SJCRH30 (cell line): ENCODE measurements at regions not wholly inside any gene's neighbourhood (a gene's known extent, or its start where the extent isn't known, plus 50 kb on each side); places are given as distances from the start of the nearest gene placed in this dataset.
"Not testable (repeated sequence)": the region's sequence is repeated elsewhere in the genome, so short reads cannot be mapped to it uniquely, and the experiment has no call there.

Experiments
- DNase-seq, 2 experiments: peaks; one replicate each; pipeline ENCODE4 v3.0.0-alpha.2; 2015 to 2020
- H3K27ac ChIP-seq: fragments of 250-450 bp; sonication (Bioruptor Pico); 2 replicates; pipeline ENCODE4 v1.5.1; 2020; ENCODE audit warnings: mild to moderate bottlenecking, moderate library complexity
- H3K27me3 ChIP-seq: fragments of 250-450 bp; sonication (Bioruptor Pico); 2 replicates; pipeline ENCODE4 v1.5.1; 2020; ENCODE audit warnings: mild to moderate bottlenecking, moderate library complexity
- H3K36me3 ChIP-seq: fragments of 250-450 bp; sonication (Bioruptor Pico); 2 replicates; pipeline ENCODE4 v1.5.1; 2020; ENCODE audit warnings: mild to moderate bottlenecking, moderate library complexity
- H3K4me1 ChIP-seq: fragments of 250-450 bp; sonication (Bioruptor Pico); 2 replicates; pipeline ENCODE4 v1.5.1; 2020; ENCODE audit warnings: mild to moderate bottlenecking, moderate library complexity
- H3K4me3 ChIP-seq: fragments of 250-450 bp; sonication (Bioruptor Pico); 2 replicates; pipeline ENCODE4 v1.5.1; 2020; ENCODE audit warnings: mild to moderate bottlenecking, moderate library complexity
- H3K9me3 ChIP-seq: fragments of 250-450 bp; sonication (Bioruptor Pico); replicated peaks from 2 replicates; pipeline ENCODE4 v1.5.1; 2020; ENCODE audit warnings: mild to moderate bottlenecking, moderate library complexity

DNA sequence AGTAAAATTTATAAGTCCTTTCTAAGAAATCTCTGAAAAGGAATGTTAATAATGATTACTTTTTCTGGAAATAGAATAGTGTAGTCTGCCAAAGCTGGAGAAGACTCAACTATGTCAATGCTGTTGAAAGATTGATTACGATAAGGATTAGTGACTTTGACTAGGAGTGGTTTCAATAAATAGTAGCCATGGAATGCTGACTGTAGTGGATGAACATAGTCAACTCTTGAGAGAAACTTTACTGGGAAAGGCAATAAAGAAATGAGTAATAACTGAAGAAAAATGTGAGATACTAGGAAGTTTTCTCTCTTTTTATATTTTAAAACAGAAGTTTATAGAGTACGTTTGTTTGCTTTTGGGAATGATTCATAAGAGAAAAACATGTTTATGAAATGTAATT is 105.0 kb upstream of the CDK13 start:
- H3K4me1 ChIP-seq, result no peaks in the 10 kb centered on the region
- no peaks in the 10 kb centered on the region for H3K27me3 ChIP-seq
- H3K9me3 ChIP-seq, result no peaks in the 10 kb centered on the region
- DNase-seq, result no peak
- H3K27ac ChIP-seq, result no peak overlapping the region
- H3K36me3 ChIP-seq, result no peaks in the 10 kb centered on the region
- no peak overlapping the region for H3K4me3 ChIP-seq

DNA sequence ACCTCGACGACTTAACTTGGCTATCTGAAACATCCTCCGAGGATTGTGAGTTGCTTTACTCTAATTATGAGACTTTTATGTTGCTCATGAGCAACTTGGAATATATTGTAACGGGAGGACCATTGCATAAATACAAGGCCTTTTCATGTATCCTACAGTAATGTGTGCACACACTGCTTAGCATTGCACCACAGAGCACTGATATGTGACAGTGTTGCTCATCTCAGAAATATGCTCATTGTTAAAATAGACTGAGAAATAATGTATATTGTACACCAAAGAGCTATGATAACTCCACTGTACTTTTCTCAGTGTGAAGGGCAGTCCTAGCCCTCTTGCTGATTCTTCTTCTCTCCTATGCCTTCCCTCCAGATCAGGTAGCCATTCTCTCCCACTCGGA is 102.8 kb upstream of the CDK13 start:
- H3K4me3 ChIP-seq, result no peak overlapping the region
- H3K27me3 ChIP-seq, result no peaks in the 10 kb centered on the region
- no peaks in the 10 kb centered on the region for H3K4me1 ChIP-seq
- DNase-seq, result no peak
- no peak overlapping the region for H3K27ac ChIP-seq
- no peaks in the 10 kb centered on the region for H3K36me3 ChIP-seq
- H3K9me3 ChIP-seq, result no peaks in the 10 kb centered on the region

DNA sequence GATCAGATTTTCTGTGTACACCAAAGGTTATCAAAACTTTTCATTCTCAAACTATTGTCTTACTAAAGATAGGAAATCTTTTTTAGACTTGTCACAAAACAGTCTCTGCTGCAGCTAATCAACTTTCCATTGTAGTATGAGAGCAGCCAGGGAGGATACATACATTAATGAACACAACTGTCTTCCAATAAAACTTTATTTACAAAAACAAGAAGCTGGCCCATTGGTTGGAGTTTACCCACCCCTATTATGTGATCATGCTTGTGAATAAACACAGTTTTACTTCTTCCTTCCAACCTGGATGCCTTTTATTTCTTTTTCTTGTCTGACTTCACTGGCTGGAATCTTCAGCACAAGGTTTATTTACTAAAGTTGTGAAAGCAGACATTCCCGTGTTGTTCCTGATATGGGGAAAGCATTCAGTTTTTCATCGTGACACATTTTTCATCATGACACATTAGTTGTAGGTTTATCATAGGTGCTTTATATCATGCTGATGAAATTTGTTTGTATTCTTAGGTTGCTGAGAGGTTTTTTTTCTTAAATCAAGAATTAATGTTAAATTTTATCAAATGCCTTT is 98.5 kb upstream of the CDK13 start:
- Histone ChIP-seq H3K4me3 (no peak overlapping the region), H3K36me3 (no peaks in the 10 kb centered on the region), H3K9me3 (no peaks in the 10 kb centered on the region), H3K27ac (no peak overlapping the region), H3K4me1 (no peaks in the 10 kb centered on the region), H3K27me3 (no peaks in the 10 kb centered on the region)
- no peak for DNase-seq

DNA sequence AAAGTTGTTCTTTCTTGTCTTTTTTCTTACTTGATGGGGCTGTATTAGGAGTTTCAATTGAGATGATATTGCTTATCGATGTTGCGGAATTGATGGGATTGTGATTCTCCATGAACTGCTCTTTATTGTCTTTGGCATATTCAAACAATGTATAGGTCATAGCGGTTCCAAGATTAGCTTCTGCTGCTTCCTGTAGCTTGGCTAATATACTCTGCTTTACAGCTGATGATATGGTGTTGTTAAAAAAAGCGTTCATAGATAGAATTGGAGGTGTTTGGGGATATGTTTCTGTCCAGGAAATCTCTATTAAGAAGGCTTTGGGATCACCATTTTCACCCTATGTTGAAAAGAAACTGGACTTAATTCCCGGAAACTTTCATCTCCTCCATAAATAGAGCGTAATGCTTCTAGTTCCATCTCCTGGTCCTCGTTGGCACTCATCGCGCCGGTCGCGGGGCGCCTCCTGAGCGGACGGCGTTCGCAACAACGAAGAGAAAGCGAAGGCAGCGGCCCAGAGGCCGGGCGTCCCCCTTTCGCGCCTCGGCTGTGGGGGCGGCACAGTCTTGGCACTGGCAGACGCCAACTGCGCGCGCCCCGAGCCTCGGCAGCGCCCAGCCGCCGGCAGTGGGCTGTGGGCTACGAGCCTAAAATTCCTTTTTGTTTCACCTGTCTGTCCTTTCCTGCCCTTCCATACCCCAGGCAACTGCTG is 95.3 kb upstream of the CDK13 start:
- not testable (repeated sequence) for H3K27ac ChIP-seq, H3K27me3 ChIP-seq, H3K4me1 ChIP-seq, H3K36me3 ChIP-seq, DNase-seq, H3K4me3 ChIP-seq, H3K9me3 ChIP-seq

DNA sequence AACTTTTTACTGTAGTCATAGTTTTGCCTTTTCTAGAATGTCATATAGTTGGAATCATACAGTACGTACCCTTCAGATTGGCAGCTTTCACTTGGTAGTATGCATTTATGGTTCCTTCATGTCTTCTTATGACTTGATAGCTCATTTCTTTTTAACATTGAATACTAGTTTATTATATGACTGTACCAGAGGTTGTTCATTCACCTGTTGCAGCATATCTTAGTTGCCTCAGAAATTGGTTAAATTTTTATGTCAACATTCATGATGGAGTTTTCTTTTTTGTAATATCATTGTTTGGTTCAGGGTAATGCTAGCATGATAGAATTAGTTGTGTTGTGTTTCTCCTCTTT is 94.8 kb upstream of the CDK13 start:
- H3K4me1 ChIP-seq, result no peaks in the 10 kb centered on the region
- H3K27me3 ChIP-seq, result no peaks in the 10 kb centered on the region
- no peak for DNase-seq
- no peaks in the 10 kb centered on the region for H3K9me3 ChIP-seq
- H3K36me3 ChIP-seq, result no peaks in the 10 kb centered on the region
- no peak overlapping the region for H3K27ac ChIP-seq
- H3K4me3 ChIP-seq, result no peak overlapping the region

DNA sequence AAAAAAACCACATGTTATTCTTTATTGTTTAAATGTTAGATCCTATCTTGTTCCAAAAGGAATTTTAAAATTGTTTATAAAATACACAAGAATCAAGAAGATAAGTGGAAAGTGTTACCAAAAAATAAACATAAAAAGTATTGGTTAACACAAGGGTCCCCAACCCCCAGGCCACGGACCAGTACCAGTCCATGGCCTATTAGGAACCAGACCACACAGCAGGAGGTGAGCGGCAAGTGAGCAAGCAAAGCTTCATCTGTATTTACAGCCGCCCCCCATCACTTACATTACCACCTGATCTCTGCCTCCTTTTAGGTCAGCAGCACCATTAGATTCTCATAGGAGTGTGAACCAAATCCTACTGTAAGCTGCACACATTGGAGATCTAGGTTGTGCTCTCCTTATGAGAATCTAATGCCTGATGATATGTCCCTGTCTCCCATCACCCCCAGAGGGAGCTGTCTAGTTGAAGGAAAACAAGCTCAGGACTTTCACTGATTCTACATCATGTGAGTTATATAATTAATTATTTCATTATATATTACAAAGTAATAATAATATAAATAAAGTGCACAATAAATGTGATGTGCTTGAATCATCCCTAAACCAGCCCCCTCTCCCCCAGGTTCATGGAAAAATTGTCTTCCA is 86.3 kb upstream of the CDK13 start:
- not testable (repeated sequence) for H3K4me1 ChIP-seq, H3K4me3 ChIP-seq, H3K27ac ChIP-seq, H3K36me3 ChIP-seq, H3K27me3 ChIP-seq, H3K9me3 ChIP-seq
- DNase-seq, result peak; percentile 22 to 35

DNA sequence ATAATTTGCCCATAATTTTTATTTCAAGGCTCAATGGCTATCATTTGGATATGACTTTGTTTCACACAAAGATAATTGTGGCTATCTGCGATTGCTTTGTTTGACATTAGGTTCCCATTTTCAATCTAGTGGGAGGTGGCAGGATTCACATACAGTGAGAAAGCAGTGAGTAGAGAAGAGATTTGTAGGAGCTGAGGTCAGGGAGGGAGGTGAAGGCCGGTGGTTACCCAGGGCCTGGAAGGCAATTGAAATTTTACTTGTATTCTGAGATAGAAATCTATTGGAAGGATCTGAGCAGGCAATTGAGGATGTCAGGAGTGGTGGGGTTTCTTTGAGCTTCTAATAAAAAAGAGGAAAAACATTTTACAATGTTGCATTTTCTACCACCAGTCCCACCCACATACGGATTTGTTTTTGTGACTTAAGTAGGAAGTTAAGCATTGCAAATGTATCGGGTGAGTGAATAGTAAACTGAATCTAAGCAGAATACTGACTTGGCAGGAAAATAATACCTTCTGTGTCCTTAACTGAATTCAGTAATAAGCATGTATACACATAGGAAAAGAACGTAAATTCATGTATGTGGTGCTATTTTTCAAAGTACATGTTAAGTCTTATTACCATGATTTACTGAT is 80.1 kb upstream of the CDK13 start:
- H3K36me3 ChIP-seq, H3K27me3 ChIP-seq, DNase-seq, H3K27ac ChIP-seq, H3K9me3 ChIP-seq, H3K4me1 ChIP-seq, H3K4me3 ChIP-seq: not testable (repeated sequence)

DNA sequence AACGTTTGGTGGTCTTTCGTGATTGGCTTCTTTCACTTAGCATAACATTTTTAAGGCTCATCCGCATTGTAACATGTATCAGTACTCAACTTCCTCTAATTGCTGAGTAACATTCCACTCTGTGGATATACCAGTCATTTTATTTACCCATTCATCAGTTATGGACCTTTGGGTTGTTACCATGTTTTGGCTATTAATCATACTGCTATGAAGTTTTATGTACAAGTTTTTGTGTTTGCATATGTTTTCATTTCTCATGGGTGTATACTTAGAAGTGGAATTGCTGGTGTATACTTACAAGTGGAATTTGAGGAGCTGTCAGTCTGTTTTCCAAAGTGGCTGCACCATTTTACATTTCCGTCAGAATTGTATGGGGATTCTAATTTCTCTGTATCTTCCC is 78.4 kb upstream of the CDK13 start:
- H3K27ac ChIP-seq, H3K9me3 ChIP-seq, H3K4me1 ChIP-seq, H3K36me3 ChIP-seq, DNase-seq, H3K4me3 ChIP-seq, H3K27me3 ChIP-seq: not testable (repeated sequence)

DNA sequence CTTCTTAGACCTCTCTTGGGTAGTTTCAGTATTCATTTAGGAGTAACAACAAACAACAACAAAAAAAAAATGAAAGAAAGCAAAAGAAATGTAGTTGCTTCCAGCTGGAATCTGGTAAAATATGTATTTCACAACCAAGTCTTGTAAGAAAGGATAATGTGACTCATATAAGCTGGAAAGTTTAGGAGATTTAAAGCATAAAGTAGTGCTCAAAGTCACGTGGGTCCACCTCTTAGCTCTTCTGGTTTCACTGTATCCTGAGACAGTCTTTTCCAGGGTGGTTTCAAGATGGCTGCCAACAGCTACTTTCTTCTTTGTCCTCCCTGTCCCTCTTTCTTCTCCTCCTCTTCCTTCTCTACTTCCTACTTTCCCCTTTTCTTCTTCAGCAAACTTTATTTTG is 69.5 kb upstream of the CDK13 start:
- Histone ChIP-seq H3K27ac (no peak overlapping the region), H3K27me3 (no peaks in the 10 kb centered on the region), H3K9me3 (peaks cover 12% of the 10 kb centered on the region; the same call in 1 of the 2 replicates), H3K4me1 (no peaks in the 10 kb centered on the region), H3K36me3 (no peaks in the 10 kb centered on the region), H3K4me3 (no peak overlapping the region)
- DNase-seq, result no peak

DNA sequence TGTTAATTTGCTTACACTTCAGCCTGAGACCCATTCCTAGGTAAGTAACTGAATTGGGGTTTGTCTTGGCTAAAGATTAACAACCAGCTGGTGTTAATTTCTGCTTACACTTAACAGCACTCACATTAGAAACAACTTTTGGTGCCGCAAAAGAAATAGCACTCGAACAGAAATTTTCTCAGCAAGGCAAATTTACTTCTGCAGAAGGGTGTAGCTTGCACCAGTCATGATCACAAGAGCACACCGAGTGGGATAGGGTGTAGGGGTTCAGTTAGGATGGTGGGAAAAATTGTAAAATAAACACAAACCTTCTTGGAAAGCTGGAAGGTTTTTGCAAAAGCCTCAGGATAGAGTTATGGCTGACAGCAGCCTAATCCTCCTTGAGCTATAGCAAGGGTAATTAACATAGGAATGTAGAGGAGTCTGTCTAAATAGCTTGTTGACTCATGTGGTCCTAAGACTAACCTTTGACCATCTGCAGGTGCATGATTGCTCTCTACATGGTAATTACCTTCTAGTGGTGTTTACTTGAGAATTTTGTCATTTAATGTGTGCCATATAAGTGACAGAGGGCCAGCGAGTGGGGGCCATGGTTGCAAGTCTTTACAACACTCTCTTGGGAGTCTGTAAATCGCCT is 67.8 kb upstream of the CDK13 start:
- H3K4me1 ChIP-seq, result no peaks in the 10 kb centered on the region
- H3K27ac ChIP-seq, result no peak overlapping the region
- H3K9me3 ChIP-seq, result peaks cover 12% of the 10 kb centered on the region; the same call in 1 of the 2 replicates
- no peaks in the 10 kb centered on the region for H3K36me3 ChIP-seq
- no peak for DNase-seq
- H3K4me3 ChIP-seq, result no peak overlapping the region
- H3K27me3 ChIP-seq, result no peaks in the 10 kb centered on the region

DNA sequence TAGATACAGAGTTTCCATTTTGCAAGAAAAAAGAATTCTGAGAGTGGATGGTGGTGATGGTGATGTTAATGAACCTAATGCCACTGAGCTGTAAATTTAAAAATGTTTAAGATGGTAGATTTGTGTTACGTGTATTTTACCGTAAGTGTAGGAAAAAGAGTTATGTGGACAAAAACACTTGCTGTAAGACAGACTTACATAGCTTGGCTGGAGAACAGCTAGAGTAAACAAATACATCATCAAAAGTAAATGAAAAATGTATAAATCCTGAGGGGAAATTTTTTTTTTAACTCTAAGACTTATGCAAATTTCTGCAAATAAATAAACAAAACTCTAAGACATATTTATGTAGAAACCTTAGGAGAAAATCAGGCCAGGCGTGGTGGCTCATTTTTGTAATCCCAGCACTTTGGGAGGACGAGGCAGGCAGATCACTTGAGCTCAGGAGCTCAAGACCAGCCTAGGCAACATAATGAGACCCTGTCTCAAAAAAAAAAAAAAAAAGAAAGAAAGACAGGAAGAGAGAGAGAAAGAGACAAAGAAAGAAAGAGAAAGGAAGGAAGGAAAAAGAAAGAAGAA is 66.2 kb upstream of the CDK13 start:
- Histone ChIP-seq H3K36me3 (no peaks in the 10 kb centered on the region), H3K4me1 (no peaks in the 10 kb centered on the region), H3K27me3 (no peaks in the 10 kb centered on the region), H3K4me3 (no peak overlapping the region), H3K9me3 (0 out of 2 replicates have a peak, but pooled peaks cover 12% of the 10 kb centered on the region), H3K27ac (no peak overlapping the region)
- no peak for DNase-seq

DNA sequence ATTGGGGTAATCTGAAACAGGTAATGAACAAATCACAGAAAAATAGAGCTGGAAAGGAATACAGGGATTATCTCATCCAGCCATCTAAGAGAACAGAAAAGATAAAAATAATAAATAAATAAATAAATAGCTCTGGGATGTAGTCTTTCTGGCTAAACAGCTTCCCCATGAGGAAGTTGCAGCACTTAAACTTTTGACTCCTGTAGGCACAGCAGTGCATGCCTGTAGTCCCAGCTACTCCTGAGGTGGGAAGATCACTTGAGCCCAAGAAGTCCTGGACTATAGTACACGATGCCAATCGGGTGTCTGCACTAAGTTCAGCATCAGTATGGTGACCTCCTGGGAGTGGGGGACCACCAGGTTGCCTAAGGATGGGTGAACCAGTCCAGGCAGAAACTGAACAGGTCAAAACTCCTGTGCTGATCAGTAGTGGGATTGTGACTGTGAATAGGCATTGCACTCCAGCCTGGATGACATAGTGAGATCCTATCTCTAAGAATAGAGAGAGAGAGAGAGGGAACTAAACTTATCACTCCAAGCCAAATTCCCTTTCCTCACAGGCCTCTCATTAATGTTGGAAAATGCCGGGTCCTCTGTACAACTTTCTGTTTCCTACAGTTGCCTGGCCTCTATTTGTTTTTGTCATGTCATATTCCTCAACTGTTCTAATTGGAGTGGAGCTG is 61.7 kb upstream of the CDK13 start:
- Histone ChIP-seq H3K4me1 (no peaks in the 10 kb centered on the region), H3K4me3 (no peak overlapping the region), H3K27ac (no peak overlapping the region), H3K9me3 (no peaks in the 10 kb centered on the region), H3K27me3 (no peaks in the 10 kb centered on the region), H3K36me3 (no peaks in the 10 kb centered on the region)
- no peak for DNase-seq

DNA sequence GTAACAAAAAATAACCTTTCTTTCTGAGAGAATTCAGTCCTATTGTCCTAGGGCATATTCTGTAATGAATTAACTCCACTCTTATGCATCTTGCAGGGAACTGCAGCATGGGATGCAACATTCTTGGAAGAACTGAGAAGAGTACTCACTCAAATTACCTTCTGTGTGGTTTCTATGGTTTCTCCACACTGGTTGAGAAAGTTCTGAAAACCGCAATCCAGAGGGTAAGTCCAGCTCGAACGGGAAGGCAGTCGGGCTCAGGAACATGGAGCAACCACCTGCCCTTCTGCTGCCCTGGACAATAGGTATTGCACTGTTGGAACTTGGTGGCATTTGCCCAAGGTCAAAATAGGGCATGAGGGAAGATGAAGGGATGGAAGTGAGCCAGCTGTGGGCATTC is 59.6 kb upstream of the CDK13 start:
- H3K27ac ChIP-seq, result no peak overlapping the region
- H3K4me3 ChIP-seq, result no peak overlapping the region
- no peaks in the 10 kb centered on the region for H3K27me3 ChIP-seq
- H3K4me1 ChIP-seq, result no peaks in the 10 kb centered on the region
- no peaks in the 10 kb centered on the region for H3K36me3 ChIP-seq
- H3K9me3 ChIP-seq, result no peaks in the 10 kb centered on the region
- no peak for DNase-seq

DNA sequence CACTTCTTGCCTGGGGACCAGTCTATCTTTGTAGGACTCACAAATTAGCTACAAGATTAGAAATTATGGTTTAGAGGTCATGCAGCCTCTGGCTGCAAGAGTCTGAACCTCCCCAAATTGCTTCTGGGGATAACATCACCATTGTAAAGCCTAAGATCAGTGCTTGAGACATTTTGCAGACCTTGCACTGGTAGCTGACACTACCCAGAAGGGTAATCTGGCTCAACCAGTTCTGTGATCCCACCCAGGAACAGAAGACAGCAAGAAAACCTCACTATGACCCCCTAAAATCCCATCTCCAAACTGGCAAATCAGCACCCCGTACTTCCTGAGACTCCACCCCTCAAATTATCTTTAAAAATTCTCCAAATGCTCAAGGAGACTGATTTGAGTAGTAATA is 58.2 kb upstream of the CDK13 start:
- no peaks in the 10 kb centered on the region for H3K27me3 ChIP-seq
- H3K9me3 ChIP-seq, result no peaks in the 10 kb centered on the region
- no peaks in the 10 kb centered on the region for H3K4me1 ChIP-seq
- H3K36me3 ChIP-seq, result no peaks in the 10 kb centered on the region
- DNase-seq, result no peak
- no peak overlapping the region for H3K4me3 ChIP-seq
- H3K27ac ChIP-seq, result no peak overlapping the region
